Small intestine (tissue), 7 donors: ENCODE measurements at regions not wholly inside any gene's neighbourhood (a gene's known extent, or its start where the extent isn't known, plus 50 kb on each side); places are given as distances from the start of the nearest gene placed in this dataset.

Experiments
- DNase-seq, 2 donors: peaks; one replicate each; pipeline versions ENCODE4 v3.0.0 to v3.0.0-alpha.2; 2013
- FAIRE-seq: peaks from 2 replicates; lab custom pipeline; 2012; peaks lifted over from hg19 to GRCh38; lab: Jason Lieb, UNC
- H3K27ac ChIP-seq, 3 donors: one replicate each; pipeline ENCODE4 v1.5.1; 2013; ENCODE audit warnings: low read length in 2 of 3, mild to moderate bottlenecking in 2 of 3, control low read depth in 1 of 3, inconsistent platforms in 1 of 3, low read depth in 1 of 3, moderate library complexity in 1 of 3
- H3K27me3 ChIP-seq, 3 donors: one replicate each; pipeline ENCODE4 v1.6.1; 2013; ENCODE audit warnings: low read length in 3 of 3, inconsistent platforms in 1 of 3; ENCODE audit not compliant: control insufficient read depth in 3 of 3, insufficient read depth in 3 of 3
- H3K36me3 ChIP-seq, 3 donors: one replicate each; pipeline ENCODE4 v1.6.1; 2013; ENCODE audit warnings: low read length in 3 of 3, inconsistent platforms in 1 of 3, low read depth in 1 of 3, mild to moderate bottlenecking in 1 of 3, moderate library complexity in 1 of 3; ENCODE audit not compliant: control insufficient read depth in 3 of 3, insufficient read depth in 2 of 3
- H3K4me1 ChIP-seq, 3 donors: one replicate each; pipeline ENCODE4 v1.6.1; 2013; ENCODE audit warnings: low read length in 2 of 3, inconsistent platforms in 1 of 3, low read depth in 1 of 3, mild to moderate bottlenecking in 1 of 3, moderate library complexity in 1 of 3; ENCODE audit not compliant: control insufficient read depth in 3 of 3, insufficient read depth in 2 of 3
- H3K4me3 ChIP-seq, 3 donors: one replicate each; pipeline ENCODE4 v1.5.1; 2013; ENCODE audit warnings: low read length in 3 of 3, control low read depth in 1 of 3, inconsistent platforms in 1 of 3, low read depth in 1 of 3, mild to moderate bottlenecking in 1 of 3, moderate library complexity in 1 of 3
- H3K9me3 ChIP-seq, 2 donors: one replicate each; pipeline ENCODE4 v1.6.1; 2013; ENCODE audit warnings: low read depth in 1 of 2, low read length in 1 of 2; ENCODE audit not compliant: control insufficient read depth in 2 of 2, insufficient read depth in 1 of 2
- WGBS, 3 donors: extraction: QIAGEN DNeasy Blood & Tissue Kit; methylation state at CpG; one replicate each; pipeline ENCODE4 v1.1.7; 2013; 5-methylcytosine and 5-hydroxymethylcytosine counted together
- donor health status: healthy with polysubstance abuse.
- donor health status: control.
- donor health status: control.
- donor health status: Bipolar disorder and iron deficiency.
- donor health status: healthy.

GRCh38 chr3:159455741-159456181 is 532.9 kb upstream of the IL12A start:
- Histone ChIP-seq H3K4me1 (no peaks in the 10 kb centered on the region), H3K27me3 (no peaks in the 10 kb centered on the region), H3K9me3 (no peaks in the 10 kb centered on the region), H3K36me3 (no peaks in the 10 kb centered on the region), H3K4me3 (no peak overlapping the region), H3K27ac (no peak overlapping the region)
- no peak for FAIRE-seq
- WGBS, 3 donors: 84 to 86% (median 84%) methylated on average over 5 of the region's 5 CpGs
- DNase-seq: no peak

- FAIRE-seq: no peak
- no peak for DNase-seq
- Histone ChIP-seq H3K9me3 (no peaks in the 10 kb centered on the region), H3K36me3 (no peaks in the 10 kb centered on the region), H3K4me3 (no peak overlapping the region), H3K27me3 (no peaks in the 10 kb centered on the region), H3K4me1 (no peaks in the 10 kb centered on the region), H3K27ac (no peak overlapping the region)
- WGBS, 3 donors: 21 to 55% (median 27%) methylated on average over 2 of the region's 2 CpGs
Observed at GRCh38 chr3:159458010-159458409, 530.6 kb upstream of the IL12A start.

- Histone ChIP-seq H3K4me3 (no peak overlapping the region), H3K27ac (no peak overlapping the region), H3K27me3 (no peaks in the 10 kb centered on the region), H3K4me1 (no peaks in the 10 kb centered on the region), H3K36me3 (no peaks in the 10 kb centered on the region), H3K9me3 (no peaks in the 10 kb centered on the region)
- no peak for DNase-seq
- FAIRE-seq: no peak
- 40 to 69% (median 44%) methylated on average over 2 of the region's 2 CpGs for WGBS, 3 donors
Observed at GRCh38 chr3:159458982-159459381, 529.7 kb upstream of the IL12A start.

GRCh38 chr3:159472611-159473010 is 516.0 kb upstream of the IL12A start:
- H3K9me3 ChIP-seq: no peaks in the 10 kb centered on the region
- H3K36me3 ChIP-seq: no peaks in the 10 kb centered on the region
- H3K27ac ChIP-seq: no peak overlapping the region
- H3K4me3 ChIP-seq: no peak overlapping the region
- no peaks in the 10 kb centered on the region for H3K27me3 ChIP-seq
- FAIRE-seq (no peak), DNase-seq (no peak)
- 62 to 71% (median 68%) methylated on average over 4 of the region's 4 CpGs for WGBS, 3 donors
- H3K4me1 ChIP-seq: no peaks in the 10 kb centered on the region

- FAIRE-seq (no peak), DNase-seq (no peak)
- Histone ChIP-seq H3K27me3 (no peaks in the 10 kb centered on the region), H3K4me1 (no peaks in the 10 kb centered on the region), H3K27ac (no peak overlapping the region), H3K4me3 (no peak overlapping the region), H3K9me3 (no peaks in the 10 kb centered on the region), H3K36me3 (no peaks in the 10 kb centered on the region)
- 76 to 84% (median 83%) methylated on average over 1 of the region's 1 CpG for WGBS, 3 donors
Observed at GRCh38 chr3:159473206-159473605, 515.4 kb upstream of the IL12A start.

GRCh38 chr3:159480046-159480445 is 508.6 kb upstream of the IL12A start:
- Histone ChIP-seq H3K9me3 (no peaks in the 10 kb centered on the region), H3K4me1 (no peaks in the 10 kb centered on the region), H3K4me3 (no peak overlapping the region), H3K27me3 (no peaks in the 10 kb centered on the region), H3K27ac (no peak overlapping the region), H3K36me3 (no peaks in the 10 kb centered on the region)
- no peak for FAIRE-seq
- DNase-seq: no peak

- DNase-seq (no peak), FAIRE-seq (no peak)
- H3K27me3 ChIP-seq: no peaks in the 10 kb centered on the region
- WGBS, 3 donors: 28 to 42% (median 29%) methylated on average over 3 of the region's 3 CpGs
- no peak overlapping the region for H3K4me3 ChIP-seq
- no peaks in the 10 kb centered on the region for H3K4me1 ChIP-seq
- no peaks in the 10 kb centered on the region for H3K36me3 ChIP-seq
- no peak overlapping the region for H3K27ac ChIP-seq
- peaks cover 0 to 8% of the 10 kb centered on the region in 2 donors for H3K9me3 ChIP-seq
Observed at GRCh38 chr3:159482241-159482993, 506.2 kb upstream of the IL12A start.

GRCh38 chr3:159482994-159483367 is 505.7 kb upstream of the IL12A start:
- Histone ChIP-seq H3K9me3 (peaks cover 0 to 8% of the 10 kb centered on the region in 2 donors), H3K27ac (no peak overlapping the region), H3K4me3 (no peak overlapping the region), H3K4me1 (no peaks in the 10 kb centered on the region), H3K36me3 (no peaks in the 10 kb centered on the region), H3K27me3 (no peaks in the 10 kb centered on the region)
- 56 to 65% (median 62%) methylated on average over 5 of the region's 5 CpGs for WGBS, 3 donors
- DNase-seq (no peak), FAIRE-seq (no peak)

- Histone ChIP-seq H3K9me3 (peaks cover 0 to 14% of the 10 kb centered on the region in 2 donors), H3K4me1 (no peaks in the 10 kb centered on the region), H3K27me3 (no peaks in the 10 kb centered on the region), H3K36me3 (no peaks in the 10 kb centered on the region), H3K4me3 (no peak overlapping the region), H3K27ac (no peak overlapping the region)
- WGBS, 3 donors: 64 to 78% (median 72%) methylated on average over 2 of the region's 2 CpGs
- DNase-seq (no peak), FAIRE-seq (no peak)
Observed at GRCh38 chr3:159486580-159486979, 502.1 kb upstream of the IL12A start.
